Neural cell (in vitro differentiated cells): ENCODE measurements at regions not wholly inside any gene's neighbourhood (a gene's known extent, or its start where the extent isn't known, plus 50 kb on each side); places are given as distances from the start of the nearest gene placed in this dataset.

ENCODE experiments used
- H2AFZ ChIP-seq: fragments of 200-600, 300-800 bp; sonication (generic), shearing (Covaris generic); 2 replicates; pipeline ENCODE4 v1.6.0; 2014; ENCODE audit warnings: low read depth, mild to moderate bottlenecking, antibody characterized with exemption, low read length, moderate library complexity
- H3F3A ChIP-seq: fragments of 200-600 bp; shearing (Covaris generic); 2 replicates; pipeline ENCODE4 v1.6.1; 2016; ENCODE audit warnings: mild to moderate bottlenecking, moderate library complexity, mixed read lengths, antibody characterized with exemption, low read length; ENCODE audit not compliant: insufficient read depth, poor library complexity, severe bottlenecking
- H3K27ac ChIP-seq: fragments of 200-600, 300-800 bp; sonication (generic), shearing (Covaris generic); 2 replicates; pipeline ENCODE4 v1.5.1; 2014; ENCODE audit warnings: mild to moderate bottlenecking, low read length, moderate library complexity
- H3K27me3 ChIP-seq: fragments of 300-800, 200-600 bp; sonication (generic), shearing (Covaris generic); 2 replicates; pipeline ENCODE4 v1.6.0; 2014; ENCODE audit warnings: mild to moderate bottlenecking, low read depth, low read length, moderate library complexity; ENCODE audit not compliant: insufficient read depth
- H3K36me3 ChIP-seq: fragments of 300-800, 200-600 bp; sonication (generic), shearing (Covaris generic); 2 replicates; pipeline ENCODE4 v1.5.1; 2014; ENCODE audit warnings: mild to moderate bottlenecking, antibody characterized with exemption, low read length, moderate library complexity; ENCODE audit not compliant: insufficient read depth
- H3K4me2 ChIP-seq: fragments of 300-800, 200-600 bp; sonication (generic), shearing (Covaris generic); 2 replicates; pipeline ENCODE4 v1.6.0; 2014; ENCODE audit warnings: mild to moderate bottlenecking, low read length
- H3K4me3 ChIP-seq: fragments of 300-800, 200-600 bp; sonication (generic), shearing (Covaris generic); 2 replicates; pipeline ENCODE4 v1.5.1; 2014; ENCODE audit warnings: mild to moderate bottlenecking, low read length, moderate library complexity
- H3K79me2 ChIP-seq: fragments of 200-600 bp; shearing (Covaris generic); replicated peaks from 2 replicates; pipeline ENCODE4 v1.6.0; 2014; ENCODE audit warnings: mild to moderate bottlenecking, low read length, moderate library complexity; ENCODE audit not compliant: insufficient read depth
- H3K9ac ChIP-seq: fragments of 300-800, 200-600 bp; sonication (generic), shearing (Covaris generic); 2 replicates; pipeline ENCODE4 v1.6.1; 2016; ENCODE audit warnings: mild to moderate bottlenecking, low read length, mixed read lengths
- H3K9me2 ChIP-seq: fragments of 200-600 bp; shearing (Covaris generic); 2 replicates; pipeline ENCODE4 v1.6.1; 2016; ENCODE audit warnings: mild to moderate bottlenecking, low read length, mixed read lengths; ENCODE audit not compliant: insufficient read depth
- H3K9me3 ChIP-seq: fragments of 200-600, 300-800 bp; sonication (generic), shearing (Covaris generic); 2 replicates; pipeline ENCODE4 v1.6.1; 2016; ENCODE audit warnings: mild to moderate bottlenecking, mixed run types, low read length, moderate library complexity, mixed read lengths
- H4K20me1 ChIP-seq: fragments of 200-600 bp; shearing (Covaris generic); 2 replicates; pipeline ENCODE4 v1.6.1; 2016; ENCODE audit warnings: mild to moderate bottlenecking, mixed run types; ENCODE audit not compliant: insufficient read depth
- EP300 ChIP-seq: fragments of 450-650 bp; conservative IDR thresholded peaks from 2 replicates; pipeline ENCODE4 v1.6.1; 2014; ENCODE audit warnings: antibody characterized with exemption, mild to moderate bottlenecking, moderate library complexity; ENCODE audit not compliant: poor library complexity, severe bottlenecking
- EZH2 ChIP-seq: fragments of 200-600, 300-800 bp; shearing (Covaris generic), sonication (generic); IDR thresholded peaks from 2 replicates; pipeline ENCODE4 v1.6.1; 2014; ENCODE audit warnings: antibody characterized with exemption, low read length, borderline replicate concordance, mild to moderate bottlenecking; ENCODE audit not compliant: insufficient read depth, poor library complexity, severe bottlenecking
- MXI1 ChIP-seq: fragments of 450-650 bp; conservative IDR thresholded peaks from 2 replicates; pipeline ENCODE4 v1.6.1; 2014; ENCODE audit warnings: antibody characterized with exemption, mild to moderate bottlenecking; ENCODE audit not compliant: poor library complexity, severe bottlenecking
- POLR2AphosphoS5 ChIP-seq: IDR thresholded peaks from 2 replicates; pipeline ENCODE4 v1.6.1; 2012
- RAD21 ChIP-seq: fragments of 450-650 bp; conservative IDR thresholded peaks from 2 replicates; pipeline ENCODE4 v1.6.1; 2014; ENCODE audit warnings: antibody characterized with exemption, mild to moderate bottlenecking, moderate library complexity
- SMC3 ChIP-seq: fragments of 450-650 bp; conservative IDR thresholded peaks from 2 replicates; pipeline ENCODE4 v1.6.1; 2014; ENCODE audit warnings: antibody characterized with exemption, mild to moderate bottlenecking, moderate library complexity; ENCODE audit not compliant: poor library complexity
- TAF1 ChIP-seq: IDR thresholded peaks from 2 replicates; pipeline ENCODE4 v1.6.1; 2012; ENCODE audit warnings: low read depth
- TF ChIP-seq, protein P1 (sequence below): fragments of 450-650 bp; IDR thresholded peaks from 2 replicates; pipeline ENCODE4 v1.5.1; 2014; ENCODE audit warnings: antibody characterized with exemption, mild to moderate bottlenecking, moderate library complexity; ENCODE audit not compliant: poor library complexity, severe bottlenecking
- TF ChIP-seq, protein P2 (sequence below): IDR thresholded peaks from 2 replicates; pipeline ENCODE4 v1.6.1; 2012; ENCODE audit warnings: borderline replicate concordance

DNA sequence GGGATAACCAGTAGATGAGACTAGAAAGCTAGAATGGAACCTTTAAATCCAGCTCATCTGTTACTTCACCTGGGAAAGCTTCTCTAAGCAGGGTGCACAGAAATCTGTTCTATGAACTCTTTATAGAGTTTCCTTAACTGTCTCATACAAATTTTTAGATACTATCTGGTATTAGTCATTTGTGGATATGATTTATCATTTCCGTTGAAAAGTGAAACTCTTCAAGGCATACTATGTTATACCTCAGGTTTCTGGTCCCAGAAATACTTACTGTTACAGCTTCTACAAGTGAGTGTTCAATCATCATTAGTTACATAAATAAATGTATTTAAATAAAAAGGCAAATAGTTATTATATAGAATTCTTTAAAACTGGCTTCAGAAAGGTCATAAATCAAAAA, 298.3 kb upstream of the AGA start:
- no peaks in the 10 kb centered on the region for H3F3A ChIP-seq
- no peak overlapping the region for H3K27ac ChIP-seq
- TF ChIP-seq POLR2AphosphoS5: no peak
- TF ChIP-seq, protein P1, sequence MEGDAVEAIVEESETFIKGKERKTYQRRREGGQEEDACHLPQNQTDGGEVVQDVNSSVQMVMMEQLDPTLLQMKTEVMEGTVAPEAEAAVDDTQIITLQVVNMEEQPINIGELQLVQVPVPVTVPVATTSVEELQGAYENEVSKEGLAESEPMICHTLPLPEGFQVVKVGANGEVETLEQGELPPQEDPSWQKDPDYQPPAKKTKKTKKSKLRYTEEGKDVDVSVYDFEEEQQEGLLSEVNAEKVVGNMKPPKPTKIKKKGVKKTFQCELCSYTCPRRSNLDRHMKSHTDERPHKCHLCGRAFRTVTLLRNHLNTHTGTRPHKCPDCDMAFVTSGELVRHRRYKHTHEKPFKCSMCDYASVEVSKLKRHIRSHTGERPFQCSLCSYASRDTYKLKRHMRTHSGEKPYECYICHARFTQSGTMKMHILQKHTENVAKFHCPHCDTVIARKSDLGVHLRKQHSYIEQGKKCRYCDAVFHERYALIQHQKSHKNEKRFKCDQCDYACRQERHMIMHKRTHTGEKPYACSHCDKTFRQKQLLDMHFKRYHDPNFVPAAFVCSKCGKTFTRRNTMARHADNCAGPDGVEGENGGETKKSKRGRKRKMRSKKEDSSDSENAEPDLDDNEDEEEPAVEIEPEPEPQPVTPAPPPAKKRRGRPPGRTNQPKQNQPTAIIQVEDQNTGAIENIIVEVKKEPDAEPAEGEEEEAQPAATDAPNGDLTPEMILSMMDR: no peak
- no peak for TF ChIP-seq EZH2
- no peak for TF ChIP-seq SMC3
- TF ChIP-seq RAD21: no peak
- no peak for TF ChIP-seq MXI1
- TF ChIP-seq TAF1: no peak
- TF ChIP-seq, protein P2, sequence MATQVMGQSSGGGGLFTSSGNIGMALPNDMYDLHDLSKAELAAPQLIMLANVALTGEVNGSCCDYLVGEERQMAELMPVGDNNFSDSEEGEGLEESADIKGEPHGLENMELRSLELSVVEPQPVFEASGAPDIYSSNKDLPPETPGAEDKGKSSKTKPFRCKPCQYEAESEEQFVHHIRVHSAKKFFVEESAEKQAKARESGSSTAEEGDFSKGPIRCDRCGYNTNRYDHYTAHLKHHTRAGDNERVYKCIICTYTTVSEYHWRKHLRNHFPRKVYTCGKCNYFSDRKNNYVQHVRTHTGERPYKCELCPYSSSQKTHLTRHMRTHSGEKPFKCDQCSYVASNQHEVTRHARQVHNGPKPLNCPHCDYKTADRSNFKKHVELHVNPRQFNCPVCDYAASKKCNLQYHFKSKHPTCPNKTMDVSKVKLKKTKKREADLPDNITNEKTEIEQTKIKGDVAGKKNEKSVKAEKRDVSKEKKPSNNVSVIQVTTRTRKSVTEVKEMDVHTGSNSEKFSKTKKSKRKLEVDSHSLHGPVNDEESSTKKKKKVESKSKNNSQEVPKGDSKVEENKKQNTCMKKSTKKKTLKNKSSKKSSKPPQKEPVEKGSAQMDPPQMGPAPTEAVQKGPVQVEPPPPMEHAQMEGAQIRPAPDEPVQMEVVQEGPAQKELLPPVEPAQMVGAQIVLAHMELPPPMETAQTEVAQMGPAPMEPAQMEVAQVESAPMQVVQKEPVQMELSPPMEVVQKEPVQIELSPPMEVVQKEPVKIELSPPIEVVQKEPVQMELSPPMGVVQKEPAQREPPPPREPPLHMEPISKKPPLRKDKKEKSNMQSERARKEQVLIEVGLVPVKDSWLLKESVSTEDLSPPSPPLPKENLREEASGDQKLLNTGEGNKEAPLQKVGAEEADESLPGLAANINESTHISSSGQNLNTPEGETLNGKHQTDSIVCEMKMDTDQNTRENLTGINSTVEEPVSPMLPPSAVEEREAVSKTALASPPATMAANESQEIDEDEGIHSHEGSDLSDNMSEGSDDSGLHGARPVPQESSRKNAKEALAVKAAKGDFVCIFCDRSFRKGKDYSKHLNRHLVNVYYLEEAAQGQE: no peak
- no peak for TF ChIP-seq EP300
- H3K36me3 ChIP-seq: no peaks in the 10 kb centered on the region
- no peaks in the 10 kb centered on the region for H3K27me3 ChIP-seq
- H2AFZ ChIP-seq: no peak overlapping the region
- no peak overlapping the region for H3K4me3 ChIP-seq
- no peak overlapping the region for H3K9ac ChIP-seq
- H3K9me3 ChIP-seq: no peaks in the 10 kb centered on the region
- no peaks in the 10 kb centered on the region for H4K20me1 ChIP-seq
- no peaks in the 10 kb centered on the region for H3K79me2 ChIP-seq
- H3K9me2 ChIP-seq: no peaks in the 10 kb centered on the region
- no peak overlapping the region for H3K4me2 ChIP-seq

DNA sequence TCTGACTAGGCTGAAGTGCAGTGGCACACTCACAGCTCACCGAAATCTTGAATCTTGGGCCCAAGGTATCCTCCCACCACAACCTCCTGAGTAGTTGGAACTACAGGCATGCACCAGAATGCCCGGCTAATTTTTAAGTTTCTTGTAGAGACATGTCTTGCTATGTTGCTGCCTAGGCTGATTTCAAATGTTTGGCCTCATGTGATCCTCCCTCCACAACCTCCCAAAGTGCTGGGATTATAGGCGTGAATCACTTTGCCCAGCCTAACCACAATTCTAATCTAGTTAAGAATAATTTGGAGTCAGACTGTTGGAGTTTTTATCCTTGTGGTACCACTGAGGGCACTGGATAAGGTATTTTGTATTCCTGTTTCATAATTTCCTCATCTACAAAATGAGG, 317.5 kb upstream of the AGA start:
- Histone ChIP-seq H3K27ac (no peak overlapping the region), H3F3A (no peaks in the 10 kb centered on the region), H4K20me1 (no peaks in the 10 kb centered on the region), H3K27me3 (no peaks in the 10 kb centered on the region), H3K9me3 (no peaks in the 10 kb centered on the region), H3K9ac (no peak overlapping the region), H3K79me2 (no peaks in the 10 kb centered on the region), H3K4me3 (no peak overlapping the region), H3K36me3 (no peaks in the 10 kb centered on the region), H3K9me2 (no peaks in the 10 kb centered on the region), H3K4me2 (no peak overlapping the region), H2AFZ (no peak overlapping the region)
- no peak for TF ChIP-seq MXI1
- no peak for TF ChIP-seq TAF1
- TF ChIP-seq, protein P2: no peak
- no peak for TF ChIP-seq EP300
- TF ChIP-seq EZH2: no peak
- TF ChIP-seq RAD21: no peak
- TF ChIP-seq, protein P1: no peak
- no peak for TF ChIP-seq POLR2AphosphoS5
- TF ChIP-seq SMC3: no peak
